Panc1 (cell line): ENCODE measurements at regions not wholly inside any gene's neighbourhood (a gene's known extent, or its start where the extent isn't known, plus 50 kb on each side); places are given as distances from the start of the nearest gene placed in this dataset.

Experiments
- ATAC-seq: fragments of 200-7000 bp; cut with Tn5 transposase; 2 replicates; pipeline ENCODE4 v1.9.1; 2020; ENCODE audit warnings: mild to moderate bottlenecking, moderate library complexity
- BruUV-seq: library from RNA; stranded (reverse); fragments of 400-500 nt; replicated peaks from 2 replicates; lab custom pipeline; 2021; lab: Mats Ljungman, UMichigan
- CTCF ChIA-PET: fragments of 300-600 bp; sonication (Branson Sonifier 250); formaldehyde crosslinking; loops from one replicate; lab custom pipeline; 2022; ENCODE audit warnings: antibody characterized with exemption; lab: Charles Lee
- POLR2A ChIA-PET: fragments of 300-600 bp; sonication (Branson Sonifier 250); formaldehyde crosslinking; loops from one replicate; lab custom pipeline; 2022; ENCODE audit warnings: antibody characterized with exemption; lab: Charles Lee
- DNase-seq: peaks from one replicate; pipeline ENCODE4 v3.0.0-alpha.2; 2010; ENCODE audit warnings: low read depth, low spot score
- H3K27ac ChIP-seq: 2 replicates; pipeline ENCODE4 v1.5.1; 2011; ENCODE audit warnings: mild to moderate bottlenecking, low read length, inconsistent platforms
- H3K27me3 ChIP-seq: fragments of 200-500 bp; sonication (Bioruptor generic); 2 replicates; pipeline ENCODE4 v1.6.0; 2014; ENCODE audit warnings: low read length, inconsistent platforms; ENCODE audit not compliant: control insufficient read depth, insufficient read depth
- H3K36me3 ChIP-seq: fragments of 200-500 bp; sonication (Bioruptor generic); 2 replicates; pipeline ENCODE4 v1.5.1; 2014; ENCODE audit warnings: inconsistent platforms, mild to moderate bottlenecking, low read length, moderate library complexity; ENCODE audit not compliant: control insufficient read depth, insufficient read depth
- H3K4me1 ChIP-seq: 2 replicates; pipeline ENCODE4 v1.5.1; 2011; ENCODE audit warnings: inconsistent platforms, mild to moderate bottlenecking, low read length, moderate library complexity; ENCODE audit not compliant: control insufficient read depth, insufficient read depth
- H3K4me3 ChIP-seq, 2 experiments: 2 replicates each; pipeline ENCODE4 v1.5.1; 2011 to 2012; ENCODE audit warnings: low read depth in 2 of 2, low read length in 2 of 2, mild to moderate bottlenecking in 2 of 2, inconsistent platforms in 1 of 2, moderate library complexity in 1 of 2
- H3K9me3 ChIP-seq: fragments of 200-500 bp; sonication (Bioruptor generic); 2 replicates; pipeline ENCODE4 v1.5.1; 2014; ENCODE audit warnings: low read depth, mild to moderate bottlenecking, inconsistent platforms, low read length, moderate library complexity; ENCODE audit not compliant: control insufficient read depth, insufficient read depth
- POLR2AphosphoS5 ChIP-seq: IDR thresholded peaks from 2 replicates; pipeline ENCODE4 v1.6.1; 2012; ENCODE audit warnings: mild to moderate bottlenecking, low read depth, low read length, moderate library complexity
- SIN3A ChIP-seq: IDR thresholded peaks from 2 replicates; pipeline ENCODE4 v1.6.1; 2012; ENCODE audit warnings: low read depth, mild to moderate bottlenecking, low read length, moderate library complexity, borderline replicate concordance; ENCODE audit not compliant: insufficient read depth
- TCF7L2 ChIP-seq: IDR thresholded peaks from 2 replicates; pipeline ENCODE4 v1.6.1; 2011; ENCODE audit warnings: mild to moderate bottlenecking, low read depth, low read length, inconsistent platforms
- in situ Hi-C: cut with HindIII; loops from 2 replicates; pipeline ENCODE4 v1.10.0; 2016; ENCODE audit warnings: low sequenced_read_pairs, low pct_unique_long_range_greater_than_20kb
- intact Hi-C: fragments of 100-400 bp; cut with micrococcal nuclease; formaldehyde crosslinking; loops from one replicate; pipeline ENCODE4 v1.10.0; 2022; ENCODE audit not compliant: unreplicated experiment
- TF ChIP-seq, protein P1 (sequence below), 2 experiments: IDR thresholded peaks; 2 replicates each; pipeline ENCODE4 v1.6.1; 2011 to 2012; ENCODE audit warnings: low read depth in 2 of 2, control low read depth in 1 of 2, low read length in 1 of 2, mild to moderate bottlenecking in 1 of 2, moderate library complexity in 1 of 2; ENCODE audit not compliant: insufficient read depth in 1 of 2
- TF ChIP-seq, protein P2 (sequence below): fragments of 450-650 bp; IDR thresholded peaks from 2 replicates; pipeline ENCODE4 v1.5.1; 2017; ENCODE audit warnings: mild to moderate bottlenecking

DNA sequence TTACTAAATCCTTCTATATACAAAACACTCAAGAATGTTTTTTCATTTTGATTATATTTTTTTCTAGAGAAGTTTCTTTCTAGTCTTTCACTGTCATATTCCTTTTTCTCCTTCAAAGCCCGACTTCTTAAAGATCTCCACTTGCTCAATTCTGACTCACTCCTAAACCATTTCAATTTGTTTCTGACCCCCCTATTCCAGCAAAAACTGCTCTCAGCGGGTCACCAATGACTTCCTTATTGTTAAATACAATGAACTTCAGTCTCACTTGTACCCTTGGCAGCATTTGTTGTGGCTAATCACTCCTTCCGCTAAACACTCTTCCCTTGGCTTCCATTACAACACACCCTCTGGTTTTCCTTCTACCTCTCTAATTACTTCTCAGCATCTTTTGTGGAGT lies 111.1 kb upstream of the RBBP8 start:
- Histone ChIP-seq H3K4me1 (no peaks in the 10 kb centered on the region), H3K27ac (no peak overlapping the region), H3K4me3 (no peak overlapping the region), H3K27me3 (peaks cover 7% of the 10 kb centered on the region), H3K36me3 (no peaks in the 10 kb centered on the region), H3K9me3 (no peaks in the 10 kb centered on the region)
- no TSS peak for BruUV-seq
- in situ Hi-C loops (no loop called here), intact Hi-C loops (no loop called here)
- DNase-seq (no peak), ATAC-seq (no peak)
- TF ChIP-seq TCF7L2 (no peak), SIN3A (no peak), POLR2AphosphoS5 (no peak)
- TF ChIP-seq, protein P1, sequence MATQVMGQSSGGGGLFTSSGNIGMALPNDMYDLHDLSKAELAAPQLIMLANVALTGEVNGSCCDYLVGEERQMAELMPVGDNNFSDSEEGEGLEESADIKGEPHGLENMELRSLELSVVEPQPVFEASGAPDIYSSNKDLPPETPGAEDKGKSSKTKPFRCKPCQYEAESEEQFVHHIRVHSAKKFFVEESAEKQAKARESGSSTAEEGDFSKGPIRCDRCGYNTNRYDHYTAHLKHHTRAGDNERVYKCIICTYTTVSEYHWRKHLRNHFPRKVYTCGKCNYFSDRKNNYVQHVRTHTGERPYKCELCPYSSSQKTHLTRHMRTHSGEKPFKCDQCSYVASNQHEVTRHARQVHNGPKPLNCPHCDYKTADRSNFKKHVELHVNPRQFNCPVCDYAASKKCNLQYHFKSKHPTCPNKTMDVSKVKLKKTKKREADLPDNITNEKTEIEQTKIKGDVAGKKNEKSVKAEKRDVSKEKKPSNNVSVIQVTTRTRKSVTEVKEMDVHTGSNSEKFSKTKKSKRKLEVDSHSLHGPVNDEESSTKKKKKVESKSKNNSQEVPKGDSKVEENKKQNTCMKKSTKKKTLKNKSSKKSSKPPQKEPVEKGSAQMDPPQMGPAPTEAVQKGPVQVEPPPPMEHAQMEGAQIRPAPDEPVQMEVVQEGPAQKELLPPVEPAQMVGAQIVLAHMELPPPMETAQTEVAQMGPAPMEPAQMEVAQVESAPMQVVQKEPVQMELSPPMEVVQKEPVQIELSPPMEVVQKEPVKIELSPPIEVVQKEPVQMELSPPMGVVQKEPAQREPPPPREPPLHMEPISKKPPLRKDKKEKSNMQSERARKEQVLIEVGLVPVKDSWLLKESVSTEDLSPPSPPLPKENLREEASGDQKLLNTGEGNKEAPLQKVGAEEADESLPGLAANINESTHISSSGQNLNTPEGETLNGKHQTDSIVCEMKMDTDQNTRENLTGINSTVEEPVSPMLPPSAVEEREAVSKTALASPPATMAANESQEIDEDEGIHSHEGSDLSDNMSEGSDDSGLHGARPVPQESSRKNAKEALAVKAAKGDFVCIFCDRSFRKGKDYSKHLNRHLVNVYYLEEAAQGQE (IDR thresholded peaks at IDR 0.05; ENCODE audit: insufficient read depth in 1 of 2, low read depth in 2 of 2, low read length in 1 of 2), result no peak
- TF ChIP-seq, protein P2, sequence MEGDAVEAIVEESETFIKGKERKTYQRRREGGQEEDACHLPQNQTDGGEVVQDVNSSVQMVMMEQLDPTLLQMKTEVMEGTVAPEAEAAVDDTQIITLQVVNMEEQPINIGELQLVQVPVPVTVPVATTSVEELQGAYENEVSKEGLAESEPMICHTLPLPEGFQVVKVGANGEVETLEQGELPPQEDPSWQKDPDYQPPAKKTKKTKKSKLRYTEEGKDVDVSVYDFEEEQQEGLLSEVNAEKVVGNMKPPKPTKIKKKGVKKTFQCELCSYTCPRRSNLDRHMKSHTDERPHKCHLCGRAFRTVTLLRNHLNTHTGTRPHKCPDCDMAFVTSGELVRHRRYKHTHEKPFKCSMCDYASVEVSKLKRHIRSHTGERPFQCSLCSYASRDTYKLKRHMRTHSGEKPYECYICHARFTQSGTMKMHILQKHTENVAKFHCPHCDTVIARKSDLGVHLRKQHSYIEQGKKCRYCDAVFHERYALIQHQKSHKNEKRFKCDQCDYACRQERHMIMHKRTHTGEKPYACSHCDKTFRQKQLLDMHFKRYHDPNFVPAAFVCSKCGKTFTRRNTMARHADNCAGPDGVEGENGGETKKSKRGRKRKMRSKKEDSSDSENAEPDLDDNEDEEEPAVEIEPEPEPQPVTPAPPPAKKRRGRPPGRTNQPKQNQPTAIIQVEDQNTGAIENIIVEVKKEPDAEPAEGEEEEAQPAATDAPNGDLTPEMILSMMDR, result no peak
- ChIA-PET CTCF (no interaction called here), POLR2A (no interaction called here)

DNA sequence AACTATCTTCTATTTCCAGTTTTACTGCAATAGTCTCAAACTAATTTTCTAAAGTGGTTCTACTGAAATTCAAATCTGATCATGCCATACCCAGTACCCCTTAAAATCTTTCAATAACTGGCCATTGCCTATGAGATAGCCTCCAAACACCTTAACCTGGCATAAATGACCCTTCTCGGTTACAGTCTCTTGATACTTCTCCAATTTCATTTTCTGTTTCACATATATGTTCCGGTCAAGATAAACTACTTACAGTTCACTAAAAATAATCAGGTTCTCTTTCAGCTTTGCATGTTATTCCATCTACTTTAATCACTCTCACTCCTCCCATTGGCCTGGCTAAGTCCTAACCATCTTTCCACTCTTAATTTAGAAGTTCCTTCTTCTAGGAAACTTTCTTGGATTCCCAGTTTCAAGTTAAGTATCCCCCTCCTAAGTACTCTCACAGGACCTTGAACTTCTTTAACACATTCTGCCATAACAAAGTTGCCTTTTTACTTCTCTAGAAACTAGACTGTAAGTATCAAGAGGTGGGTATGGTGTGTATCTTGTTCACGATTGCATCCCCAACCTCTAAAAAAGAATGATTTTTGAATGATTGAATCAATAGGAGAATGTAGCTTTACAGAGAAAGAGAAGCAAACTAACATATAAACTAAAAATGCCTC lies 110.2 kb upstream of the RBBP8 start:
- POLR2A ChIA-PET, result no interaction called here
- in situ Hi-C loops (no loop called here), intact Hi-C loops (no loop called here)
- DNase-seq, result no peak
- CTCF ChIA-PET, result no interaction called here
- Histone ChIP-seq H3K4me3 (no peak overlapping the region), H3K4me1 (no peaks in the 10 kb centered on the region), H3K9me3 (no peaks in the 10 kb centered on the region), H3K27ac (no peak overlapping the region), H3K36me3 (no peaks in the 10 kb centered on the region), H3K27me3 (peaks cover 7% of the 10 kb centered on the region)
- no peak for TF ChIP-seq SIN3A
- TF ChIP-seq, protein P2, result no peak
- TF ChIP-seq TCF7L2, result no peak
- TF ChIP-seq, protein P1 (IDR thresholded peaks at IDR 0.05; ENCODE audit: insufficient read depth in 1 of 2, low read depth in 2 of 2, low read length in 1 of 2), result no peak
- TF ChIP-seq POLR2AphosphoS5, result no peak
- no peak for ATAC-seq
- BruUV-seq, result no TSS peak
